ENCODE measurements at regions not wholly inside any gene's neighbourhood (a gene's known extent, or its start where the extent isn't known, plus 50 kb on each side); places are given as distances from the start of the nearest gene placed in this dataset.

DNA sequence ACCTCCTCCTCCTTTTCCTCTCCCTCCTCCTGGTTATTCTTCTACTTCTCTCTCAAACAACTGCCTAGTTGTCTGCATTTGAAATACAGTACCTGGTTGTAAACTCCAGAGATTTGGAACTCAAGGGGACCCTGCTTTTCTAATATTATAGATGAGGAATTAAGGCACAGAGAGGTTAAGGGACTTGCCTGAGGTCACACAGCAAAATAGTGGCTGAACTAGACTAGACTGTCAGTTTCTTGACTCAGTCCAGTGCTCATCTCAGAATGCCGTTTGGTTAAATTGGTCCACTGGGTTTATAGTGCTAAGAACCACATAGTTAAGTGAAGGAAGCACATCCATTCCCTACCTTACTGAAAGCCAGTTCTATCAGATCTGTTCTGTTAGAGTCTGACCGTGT, 105.9 kb upstream of the VASH1 start:
- no peak for ATAC-seq
- Histone ChIP-seq H3K27ac (no peak overlapping the region), H3K36me3 (no peaks in the 10 kb centered on the region), H3K27me3 (no peaks in the 10 kb centered on the region), H3K4me1 (no peaks in the 10 kb centered on the region), H3K4me3 (no peak overlapping the region), H3K9me3 (peaks cover 8% of the 10 kb centered on the region)
- DNase-seq: no peak
- TF ChIP-seq CTCF (IDR thresholded peaks at IDR 0.05): no peak
- intact Hi-C loops (cut with DNase I): no loop called here

GRCh38 chr14:76656592-76656991, 104.7 kb upstream of the VASH1 start:
- Histone ChIP-seq H3K36me3 (no peaks in the 10 kb centered on the region), H3K27ac (no peak overlapping the region), H3K9me3 (peaks cover 8% of the 10 kb centered on the region), H3K27me3 (no peaks in the 10 kb centered on the region), H3K4me3 (no peak overlapping the region), H3K4me1 (no peaks in the 10 kb centered on the region)
- intact Hi-C loops (cut with DNase I): no loop called here
- no peak for DNase-seq
- no peak for TF ChIP-seq CTCF (IDR thresholded peaks at IDR 0.05)
- no peak for ATAC-seq

DNA sequence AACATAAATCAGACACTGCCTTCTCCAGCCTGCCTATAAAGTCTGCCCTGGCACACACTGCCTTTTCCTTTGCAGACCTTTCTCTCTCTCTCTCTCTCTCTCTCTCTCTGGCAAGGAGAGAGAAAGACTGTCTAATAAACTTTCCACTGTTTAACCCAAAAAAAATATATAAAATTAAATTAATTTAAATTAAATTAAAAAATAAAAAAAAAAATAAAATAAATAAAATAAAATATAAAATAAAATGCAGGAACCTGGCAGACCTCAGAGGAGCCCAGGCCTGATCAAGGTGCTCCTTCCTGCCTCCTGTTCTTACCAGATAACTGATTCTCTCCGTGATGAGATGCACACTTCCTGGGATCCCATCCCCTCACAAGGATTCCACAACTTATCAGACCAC, 103.9 kb upstream of the VASH1 start:
- Histone ChIP-seq H3K27ac (no peak overlapping the region), H3K4me1 (no peaks in the 10 kb centered on the region), H3K36me3 (no peaks in the 10 kb centered on the region), H3K27me3 (no peaks in the 10 kb centered on the region), H3K4me3 (no peak overlapping the region), H3K9me3 (peaks cover 8% of the 10 kb centered on the region)
- DNase-seq: no peak
- intact Hi-C loops (cut with DNase I): no loop called here
- no peak for ATAC-seq
- no peak for TF ChIP-seq CTCF (IDR thresholded peaks at IDR 0.05)

- Histone ChIP-seq H3K4me3 (no peak overlapping the region), H3K27me3 (no peaks in the 10 kb centered on the region), H3K9me3 (peaks cover 8% of the 10 kb centered on the region), H3K4me1 (no peaks in the 10 kb centered on the region), H3K27ac (no peak overlapping the region), H3K36me3 (no peaks in the 10 kb centered on the region)
- ATAC-seq (no peak), DNase-seq (no peak)
- intact Hi-C loops (cut with DNase I): no loop called here
- TF ChIP-seq CTCF (IDR thresholded peaks at IDR 0.05): no peak
Observed at GRCh38 chr14:76657846-76658245, 103.4 kb upstream of the VASH1 start.

- intact Hi-C loops (cut with DNase I): no loop called here
- Histone ChIP-seq H3K4me3 (no peak overlapping the region), H3K4me1 (no peaks in the 10 kb centered on the region), H3K27me3 (no peaks in the 10 kb centered on the region), H3K9me3 (peaks cover 8% of the 10 kb centered on the region), H3K27ac (no peak overlapping the region), H3K36me3 (no peaks in the 10 kb centered on the region)
- ATAC-seq: no peak
- DNase-seq: no peak
- no peak for TF ChIP-seq CTCF (IDR thresholded peaks at IDR 0.05)
Observed at GRCh38 chr14:76662580-76662979, 98.7 kb upstream of the VASH1 start.

- no peak for TF ChIP-seq CTCF (IDR thresholded peaks at IDR 0.05)
- intact Hi-C loops (cut with DNase I): no loop called here
Observed at GRCh38 chr14:76664790-76665189, 96.5 kb upstream of the VASH1 start.

More at GRCh38 chr14:76664790-76665189, 96.5 kb upstream of the VASH1 start:
- no peak overlapping the region for H3K4me3 ChIP-seq
- ATAC-seq (no peak), DNase-seq (no peak)
- no peak overlapping the region for H3K27ac ChIP-seq
- no peaks in the 10 kb centered on the region for H3K27me3 ChIP-seq
- no peaks in the 10 kb centered on the region for H3K9me3 ChIP-seq
- no peaks in the 10 kb centered on the region for H3K4me1 ChIP-seq
- H3K36me3 ChIP-seq: no peaks in the 10 kb centered on the region
